Spleen (tissue), 11 donors: ENCODE measurements at regions not wholly inside any gene's neighbourhood (a gene's known extent, or its start where the extent isn't known, plus 50 kb on each side); places are given as distances from the start of the nearest gene placed in this dataset.
A peak's percentile ranks its signal among the peaks of the same experiment; 100 is the strongest.

Source experiments
- DNase-seq: peaks from one replicate; pipeline ENCODE4 v3.0.0-alpha.2; 2020
- H3K27ac ChIP-seq, 8 donors: fragments of 200-600 bp; sonication (generic) in 7 of 8; 1 replicate in 4 of 8; 2 replicates in 4 of 8; pipeline versions ENCODE4 v1.5.0 to v1.8.0; 2016 to 2021; ENCODE audit warnings: inconsistent platforms in 4 of 8, mild to moderate bottlenecking in 4 of 8, moderate library complexity in 1 of 8
- H3K27me3 ChIP-seq, 7 donors: fragments of 200-600 bp; sonication (generic) in 6 of 7; replicated peaks in 1 of 7; 1 replicate in 4 of 7; 2 replicates in 3 of 7; pipeline versions ENCODE4 v1.5.0 to v1.8.0; 2016 to 2021; ENCODE audit warnings: inconsistent platforms in 3 of 7, mild to moderate bottlenecking in 1 of 7
- H3K36me3 ChIP-seq, 6 donors: fragments of 200-600 bp; sonication (generic) in 5 of 6; 1 replicate in 4 of 6; 2 replicates in 2 of 6; pipeline versions ENCODE4 v1.5.0 to v1.8.0; 2016 to 2021; ENCODE audit warnings: inconsistent platforms in 2 of 6
- H3K4me1 ChIP-seq, 6 donors: fragments of 200-600 bp; sonication (generic) in 5 of 6; 1 replicate in 3 of 6; 2 replicates in 3 of 6; pipeline versions ENCODE4 v1.5.0 to v1.8.0; 2016 to 2021; ENCODE audit warnings: inconsistent platforms in 3 of 6
- H3K4me3 ChIP-seq, 8 donors: fragments of 200-600 bp; sonication (generic) in 7 of 8; 1 replicate in 4 of 8; 2 replicates in 4 of 8; pipeline versions ENCODE4 v1.5.0 to v1.8.0; 2016 to 2021; ENCODE audit warnings: inconsistent platforms in 4 of 8, mild to moderate bottlenecking in 4 of 8, moderate library complexity in 2 of 8
- H3K9me3 ChIP-seq, 8 donors: fragments of 200-600 bp; sonication (generic) in 7 of 8; 1 replicate in 4 of 8; 2 replicates in 4 of 8; pipeline versions ENCODE4 v1.5.0 to v1.8.0; 2016 to 2021; ENCODE audit warnings: inconsistent platforms in 4 of 8
- CTCF ChIP-seq, 11 experiments: fragments of 200-600 bp in 7 of 11; fragments of 450-650 bp in 4 of 11; sonication (generic) in 4 of 11; IDR thresholded peaks in 8 of 11; conservative IDR thresholded peaks in 3 of 11; 1 replicate in 7 of 11; 2 replicates in 4 of 11; pipeline versions ENCODE4 v1.4.0 to v1.8.0; 2016 to 2021; ENCODE audit warnings: antibody characterized with exemption in 11 of 11, inconsistent platforms in 4 of 11, mild to moderate bottlenecking in 1 of 11
- POLR2A ChIP-seq, 3 donors: fragments of 450-650 bp; IDR thresholded peaks; one replicate each; pipeline ENCODE4 v1.5.1; 2017; ENCODE audit warnings: antibody characterized with exemption in 3 of 3, mild to moderate bottlenecking in 1 of 3
- POLR2AphosphoS5 ChIP-seq, 3 donors: sonication (generic); formaldehyde crosslinking; IDR thresholded peaks; one replicate each; pipeline ENCODE4 v1.5.1; 2017; ENCODE audit warnings: antibody characterized with exemption in 3 of 3
- WGBS, 5 donors: extraction: QIAGEN DNeasy Blood & Tissue Kit in 3 of 5; methylation state at CpG; one replicate each; pipeline versions ENCODE4 v1.1.5 to v1.1.7; 2013 to 2018; 5-methylcytosine and 5-hydroxymethylcytosine counted together
- intact Hi-C: fragments of 100-400 bp; cut with DNase I; formaldehyde crosslinking; loops from one replicate; pipeline ENCODE4 v1.15.0; 2023; ENCODE audit warnings: low total_unique reads
- donor health status: healthy with polysubstance abuse.
- donor health status: DM: no; HTN: no; CAD: no; lungs with moderate emphysema.
- donor health status: DM: no; HTN: no; CAD: no.
- donor health status: Bipolar disorder and iron deficiency.
- donor health status: healthy.
- donor health status: DM: no; HTN: no; CAD: no.
- donor health status: DM: yes; HTN: yes; CAD: no.

GRCh38 chr3:8301977-8302735 lies 199.5 kb upstream of the LMCD1 start:
- no peak for DNase-seq
- intact Hi-C loops = no loop called here
- H3K9me3 ChIP-seq = no peaks in the 10 kb centered on the region
- H3K4me1 ChIP-seq = no peaks in the 10 kb centered on the region
- 24 to 29% (median 26%) methylated on average over 7 of the region's 7 CpGs for WGBS, 5 donors
- H3K27me3 ChIP-seq = no peaks in the 10 kb centered on the region
- no peak overlapping the region for H3K4me3 ChIP-seq
- TF ChIP-seq CTCF (IDR thresholded peaks at IDR 0.05 in 8 of 11, conservative IDR thresholded peaks at IDR 0.05 in 3 of 11) = peak in 9 of 11 experiments; percentile 8 to 73 (median 51)
- no peak for TF ChIP-seq POLR2AphosphoS5 (IDR thresholded peaks at IDR 0.05)
- TF ChIP-seq POLR2A (IDR thresholded peaks at IDR 0.05) = no peak
- no peaks in the 10 kb centered on the region for H3K36me3 ChIP-seq
- no peak overlapping the region for H3K27ac ChIP-seq

GRCh38 chr3:8303466-8303865 lies 198.2 kb upstream of the LMCD1 start:
- Histone ChIP-seq H3K27me3 (no peaks in the 10 kb centered on the region), H3K27ac (no peak overlapping the region), H3K4me1 (no peaks in the 10 kb centered on the region), H3K4me3 (no peak overlapping the region), H3K36me3 (no peaks in the 10 kb centered on the region), H3K9me3 (peaks cover 0 to 7% (median 5%) of the 10 kb centered on the region in 8 donors)
- TF ChIP-seq CTCF (IDR thresholded peaks at IDR 0.05 in 8 of 11, conservative IDR thresholded peaks at IDR 0.05 in 3 of 11) (no peak), POLR2A (IDR thresholded peaks at IDR 0.05) (no peak)
- 81 to 100% (median 87%) methylated on average over 1 of the region's 1 CpG for WGBS, 5 donors
- DNase-seq = no peak
- intact Hi-C loops = no loop called here

- H3K4me3 ChIP-seq = no peak overlapping the region
- TF ChIP-seq CTCF (IDR thresholded peaks at IDR 0.05 in 8 of 11, conservative IDR thresholded peaks at IDR 0.05 in 3 of 11) (no peak), POLR2AphosphoS5 (IDR thresholded peaks at IDR 0.05) (no peak), POLR2A (IDR thresholded peaks at IDR 0.05) (no peak)
- no peaks in the 10 kb centered on the region for H3K36me3 ChIP-seq
- intact Hi-C loops = no loop called here
- peaks cover 0 to 14% (median 9%) of the 10 kb centered on the region in 8 donors for H3K9me3 ChIP-seq
- DNase-seq = no peak
- WGBS, 5 donors = 47 to 92% (median 71%) methylated on average over 1 of the region's 1 CpG
- no peaks in the 10 kb centered on the region for H3K27me3 ChIP-seq
- no peak overlapping the region for H3K27ac ChIP-seq
- H3K4me1 ChIP-seq = no peaks in the 10 kb centered on the region
Measured at GRCh38 chr3:8305371-8305770, 196.3 kb upstream of the LMCD1 start.

- H3K4me3 ChIP-seq = no peak overlapping the region
- H3K36me3 ChIP-seq = no peaks in the 10 kb centered on the region
- no peak for DNase-seq
- no peaks in the 10 kb centered on the region for H3K4me1 ChIP-seq
- H3K27me3 ChIP-seq = no peaks in the 10 kb centered on the region
- intact Hi-C loops = no loop called here
- H3K9me3 ChIP-seq = peaks cover 0 to 14% (median 9%) of the 10 kb centered on the region in 8 donors
- no peak for TF ChIP-seq POLR2AphosphoS5 (IDR thresholded peaks at IDR 0.05)
- H3K27ac ChIP-seq = no peak overlapping the region
Measured at GRCh38 chr3:8307545-8308110, 194.0 kb upstream of the LMCD1 start.
